Psoas muscle (tissue), 7 donors: ENCODE measurements at regions not wholly inside any gene's neighbourhood (a gene's known extent, or its start where the extent isn't known, plus 50 kb on each side); places are given as distances from the start of the nearest gene placed in this dataset.

ENCODE experiments used
- ATAC-seq, 4 donors: fragments of 200-7000 bp; cut with Tn5 transposase; one replicate each; pipeline ENCODE4 v1.9.1; 2020; ENCODE audit warnings: moderate library complexity in 3 of 4, mild to moderate bottlenecking in 2 of 4
- DNase-seq, 2 donors: peaks; one replicate each; pipeline ENCODE4 v3.0.0-alpha.2; 2020
- H3K27ac ChIP-seq: fragments of 200-600 bp; one replicate; pipeline ENCODE4 v1.8.0; 2022
- H3K27me3 ChIP-seq, 3 donors: fragments of 200-600 bp in 1 of 3; one replicate each; pipeline versions ENCODE4 v1.6.1 to v1.8.0; 2013 to 2022; ENCODE audit warnings: low read length in 2 of 3, mild to moderate bottlenecking in 2 of 3, moderate library complexity in 1 of 3; ENCODE audit not compliant: insufficient read depth in 3 of 3
- H3K36me3 ChIP-seq, 2 donors: fragments of 200-600 bp in 1 of 2; one replicate each; pipeline versions ENCODE4 v1.6.1 to v1.8.0; 2013 to 2022; ENCODE audit warnings: low read depth in 1 of 2, mild to moderate bottlenecking in 1 of 2, moderate library complexity in 1 of 2; ENCODE audit not compliant: insufficient read depth in 1 of 2
- H3K4me1 ChIP-seq: fragments of 200-600 bp; one replicate; pipeline ENCODE4 v1.8.0; 2022
- H3K4me3 ChIP-seq: fragments of 200-600 bp; one replicate; pipeline ENCODE4 v1.8.0; 2022; ENCODE audit warnings: mild to moderate bottlenecking
- H3K9me3 ChIP-seq: fragments of 200-600 bp; one replicate; pipeline ENCODE4 v1.8.0; 2022
- WGBS, 3 donors: extraction: QIAGEN DNeasy Blood & Tissue Kit; methylation state at CpG; one replicate each; pipeline versions ENCODE4 v1.1.6 to v1.1.7; 2013; 5-methylcytosine and 5-hydroxymethylcytosine counted together
- intact Hi-C, 2 donors: fragments of 100-400 bp; cut with DNase I; formaldehyde crosslinking; loops; one replicate each; pipeline versions ENCODE4 v1.11.0 to v1.14.2; 2022
- TF ChIP-seq, protein P1 (sequence below): fragments of 200-600 bp; IDR thresholded peaks from one replicate; pipeline ENCODE4 v1.8.0; 2022; ENCODE audit warnings: antibody characterized with exemption
- donor health status: healthy with polysubstance abuse.
- donor health status: DM: no; HTN: no; CAD: no; lungs with moderate emphysema.
- donor health status: Bipolar disorder and iron deficiency.
- donor health status: healthy.
- donor health status: DM: yes; HTN: yes; CAD: no.
- donor health status: DM: no; HTN: no; CAD: no.
- donor health status: DM: yes; HTN: yes; CAD: no.

DNA sequence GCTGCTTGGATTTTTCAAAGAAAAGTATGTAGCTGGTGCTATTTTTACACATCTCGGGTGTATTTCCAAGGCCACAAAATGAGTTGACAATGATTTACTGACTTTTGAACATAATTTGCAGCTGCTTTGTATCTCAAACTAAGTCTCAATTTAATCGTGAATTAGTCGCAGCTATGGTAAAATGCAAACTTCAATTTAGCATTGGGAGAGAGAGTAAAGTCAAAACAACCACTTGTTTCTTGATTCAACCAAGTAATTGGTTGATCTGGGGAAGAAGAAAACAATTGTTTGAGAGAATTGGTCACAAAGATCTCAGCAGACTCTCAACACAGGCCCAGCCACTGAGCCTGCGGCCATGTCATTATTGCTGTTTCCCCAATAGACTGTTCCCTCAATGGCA is 75.0 kb upstream of the DYRK2 start:
- no peak overlapping the region for H3K4me3 ChIP-seq
- DNase-seq (no peak), ATAC-seq (no peak)
- TF ChIP-seq, protein P1, sequence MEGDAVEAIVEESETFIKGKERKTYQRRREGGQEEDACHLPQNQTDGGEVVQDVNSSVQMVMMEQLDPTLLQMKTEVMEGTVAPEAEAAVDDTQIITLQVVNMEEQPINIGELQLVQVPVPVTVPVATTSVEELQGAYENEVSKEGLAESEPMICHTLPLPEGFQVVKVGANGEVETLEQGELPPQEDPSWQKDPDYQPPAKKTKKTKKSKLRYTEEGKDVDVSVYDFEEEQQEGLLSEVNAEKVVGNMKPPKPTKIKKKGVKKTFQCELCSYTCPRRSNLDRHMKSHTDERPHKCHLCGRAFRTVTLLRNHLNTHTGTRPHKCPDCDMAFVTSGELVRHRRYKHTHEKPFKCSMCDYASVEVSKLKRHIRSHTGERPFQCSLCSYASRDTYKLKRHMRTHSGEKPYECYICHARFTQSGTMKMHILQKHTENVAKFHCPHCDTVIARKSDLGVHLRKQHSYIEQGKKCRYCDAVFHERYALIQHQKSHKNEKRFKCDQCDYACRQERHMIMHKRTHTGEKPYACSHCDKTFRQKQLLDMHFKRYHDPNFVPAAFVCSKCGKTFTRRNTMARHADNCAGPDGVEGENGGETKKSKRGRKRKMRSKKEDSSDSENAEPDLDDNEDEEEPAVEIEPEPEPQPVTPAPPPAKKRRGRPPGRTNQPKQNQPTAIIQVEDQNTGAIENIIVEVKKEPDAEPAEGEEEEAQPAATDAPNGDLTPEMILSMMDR = no peak
- no peaks in the 10 kb centered on the region for H3K4me1 ChIP-seq
- no peaks in the 10 kb centered on the region for H3K9me3 ChIP-seq
- no peak overlapping the region for H3K27ac ChIP-seq
- 46 to 69% (median 49%) methylated on average over 4 of the region's 4 CpGs for WGBS, 3 donors
- no peaks in the 10 kb centered on the region for H3K27me3 ChIP-seq
- no peaks in the 10 kb centered on the region for H3K36me3 ChIP-seq
- intact Hi-C loops = no loop called here

DNA sequence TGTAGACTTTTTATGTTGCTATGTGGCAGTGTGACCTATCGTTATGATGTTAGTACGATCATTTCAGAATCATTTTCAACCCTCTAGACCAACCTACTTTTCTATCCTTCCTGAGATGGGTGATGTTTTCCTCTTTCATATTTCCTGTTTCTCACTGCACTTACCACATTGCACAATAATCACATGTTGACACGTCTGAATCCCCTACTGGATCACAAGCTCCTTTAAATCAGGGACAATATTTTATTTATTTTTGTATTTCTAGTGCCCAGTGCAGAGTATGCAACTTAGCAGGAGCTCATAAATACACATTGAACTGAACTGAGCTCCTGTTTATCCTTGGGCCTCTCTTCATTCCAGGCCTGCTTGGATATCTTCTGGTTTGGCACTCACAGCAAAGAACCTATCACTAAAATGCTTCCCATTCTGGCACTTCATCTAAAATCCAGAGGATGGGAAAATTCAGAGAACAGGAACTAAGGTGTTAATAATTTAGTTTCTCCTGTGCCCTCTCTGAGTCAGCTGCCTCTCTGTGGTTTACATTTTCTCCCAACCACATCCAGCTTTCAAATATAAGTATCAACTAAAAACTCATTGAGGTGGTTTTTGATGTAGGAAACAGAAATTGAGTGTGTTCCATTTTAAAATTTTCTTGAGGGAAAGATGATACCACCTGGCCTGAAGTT is 69.4 kb upstream of the DYRK2 start:
- Histone ChIP-seq H3K27ac (no peak overlapping the region), H3K4me3 (no peak overlapping the region), H3K9me3 (no peaks in the 10 kb centered on the region), H3K4me1 (no peaks in the 10 kb centered on the region), H3K36me3 (no peaks in the 10 kb centered on the region), H3K27me3 (no peaks in the 10 kb centered on the region)
- TF ChIP-seq, protein P1 = no peak
- DNase-seq = no peak
- no peak for ATAC-seq
- intact Hi-C loops = no loop called here
- 71 to 80% (median 78%) methylated on average over 3 of the region's 3 CpGs for WGBS, 3 donors

DNA sequence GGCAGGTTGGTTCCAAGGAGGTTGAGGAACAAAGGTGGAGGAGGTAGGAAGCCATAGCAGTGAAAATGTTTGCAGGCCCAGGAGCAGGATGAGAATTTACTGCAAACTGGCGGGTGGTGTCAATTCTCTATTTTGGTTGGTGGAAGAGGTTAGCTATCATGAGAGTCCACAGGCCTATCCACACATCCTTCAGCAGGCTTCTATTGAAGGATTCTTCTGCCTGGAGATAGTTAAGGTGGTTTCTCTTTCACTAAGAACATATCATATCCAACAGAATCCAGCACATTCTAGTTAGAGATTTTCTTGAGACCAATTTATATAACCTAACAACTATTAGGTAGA is 68.9 kb upstream of the DYRK2 start:
- intact Hi-C loops = no loop called here

DNA sequence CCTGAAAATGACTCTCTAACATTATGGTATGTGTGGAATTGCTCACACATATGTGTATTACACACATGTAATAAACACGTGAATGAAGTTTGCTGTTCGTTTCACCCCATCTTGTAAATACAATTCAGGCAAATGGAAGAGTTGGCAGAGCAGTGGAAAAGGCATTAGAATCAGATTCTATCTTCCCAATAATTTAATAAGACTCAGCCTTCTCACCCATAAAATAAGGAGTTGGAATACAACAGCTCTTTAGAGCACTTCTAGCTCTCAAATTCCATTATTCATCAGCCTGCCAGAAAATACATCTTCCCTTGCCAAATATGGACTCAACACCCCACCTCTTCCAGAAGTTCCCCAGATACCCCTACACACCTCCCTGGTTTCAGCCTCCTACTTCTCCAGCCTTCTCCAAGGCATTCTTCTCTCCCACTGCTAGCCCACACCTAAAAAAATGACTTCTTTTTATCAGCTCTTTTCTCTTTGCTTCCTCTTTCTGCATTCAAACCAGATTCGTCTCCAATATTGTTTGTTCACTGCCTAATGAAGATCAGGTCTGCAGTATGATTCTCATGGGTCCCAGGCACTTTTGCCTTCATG is 66.2 kb upstream of the DYRK2 start:
- 50 to 60% (median 55%) methylated on average over 3 of the region's 3 CpGs for WGBS, 3 donors
- ATAC-seq = no peak
- TF ChIP-seq, protein P1 = no peak

More for the DNA sequence above, 68.9 kb upstream of the DYRK2 start:
- Histone ChIP-seq H3K4me1 (no peaks in the 10 kb centered on the region), H3K27ac (no peak overlapping the region), H3K9me3 (no peaks in the 10 kb centered on the region), H3K4me3 (no peak overlapping the region), H3K27me3 (no peaks in the 10 kb centered on the region), H3K36me3 (no peaks in the 10 kb centered on the region)
- WGBS, 3 donors = 95 to 100% (median 95%) methylated on average over 1 of the region's 1 CpG
- ATAC-seq (no peak), DNase-seq (no peak)
- TF ChIP-seq, protein P1 = no peak

DNA sequence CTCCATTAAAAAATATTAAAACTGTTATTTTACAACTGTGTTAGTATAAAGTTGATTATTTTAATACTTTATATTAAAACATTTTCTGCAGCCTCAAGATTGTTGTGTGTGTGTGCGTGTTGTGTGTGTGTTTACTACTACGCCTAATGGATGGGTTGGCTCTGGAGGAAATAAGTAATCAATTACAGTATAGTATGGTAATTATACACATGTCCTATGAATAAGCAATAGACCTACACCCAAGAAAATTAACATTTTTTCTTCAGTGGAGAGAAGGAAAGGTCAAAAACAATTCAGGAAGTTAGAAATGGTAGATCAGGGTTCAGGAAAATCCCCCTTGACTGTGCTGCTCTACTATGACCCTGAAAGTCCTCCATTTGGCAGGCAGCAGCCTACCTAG is 65.7 kb upstream of the DYRK2 start:
- DNase-seq (no peak), ATAC-seq (no peak)
- 96 to 100% (median 99%) methylated on average over 2 of the region's 2 CpGs for WGBS, 3 donors
- intact Hi-C loops = no loop called here
- Histone ChIP-seq H3K27me3 (no peaks in the 10 kb centered on the region), H3K27ac (no peak overlapping the region), H3K4me1 (no peaks in the 10 kb centered on the region), H3K36me3 (no peaks in the 10 kb centered on the region), H3K4me3 (no peak overlapping the region), H3K9me3 (no peaks in the 10 kb centered on the region)
- TF ChIP-seq, protein P1 = no peak

More for the DNA sequence above, 66.2 kb upstream of the DYRK2 start:
- Histone ChIP-seq H3K4me3 (no peak overlapping the region), H3K9me3 (no peaks in the 10 kb centered on the region), H3K27ac (no peak overlapping the region), H3K36me3 (no peaks in the 10 kb centered on the region), H3K27me3 (no peaks in the 10 kb centered on the region), H3K4me1 (no peaks in the 10 kb centered on the region)
- intact Hi-C loops = no loop called here
- DNase-seq = no peak
